GM21447 (cell line): ENCODE measurements at regions not wholly inside any gene's neighbourhood (a gene's known extent, or its start where the extent isn't known, plus 50 kb on each side); places are given as distances from the start of the nearest gene placed in this dataset.
"Not testable (repeated sequence)": the region's sequence is repeated elsewhere in the genome, so short reads cannot be mapped to it uniquely, and the experiment has no call there.

Source experiments
- ATAC-seq: cut with Tn5 transposase; IDR thresholded peaks from one replicate; pipeline ENCODE4 v1.9.1; 2021; ENCODE audit not compliant: unreplicated experiment

- ATAC-seq = no peak
These were observed 256.8 kb upstream of the ARSJ start for GRCh38 chr4:114236171-114236769.

- no peak for ATAC-seq
These were observed 258.6 kb upstream of the ARSJ start for GRCh38 chr4:114237997-114238396.

- no peak for ATAC-seq
These were observed 270.1 kb upstream of the ARSJ start for GRCh38 chr4:114249561-114249960.

GRCh38 chr4:114249976-114250375, 270.5 kb upstream of the ARSJ start:
- no peak for ATAC-seq

GRCh38 chr4:114250439-114250891, 271.0 kb upstream of the ARSJ start:
- ATAC-seq = no peak

- no peak for ATAC-seq
These were observed 271.6 kb upstream of the ARSJ start for GRCh38 chr4:114251020-114251419.

GRCh38 chr4:114252499-114252898, 273.1 kb upstream of the ARSJ start:
- no peak for ATAC-seq

- ATAC-seq = no peak
These were observed 278.1 kb upstream of the ARSJ start for GRCh38 chr4:114257501-114257900.

- ATAC-seq = not testable (repeated sequence)
These were observed 283.0 kb upstream of the ARSJ start for GRCh38 chr4:114262421-114262820.

- ATAC-seq = no peak
These were observed 283.8 kb upstream of the ARSJ start for GRCh38 chr4:114263233-114263632.

GRCh38 chr4:114264452-114264851, 285.0 kb upstream of the ARSJ start:
- ATAC-seq = no peak

GRCh38 chr4:114264877-114265291, 285.4 kb upstream of the ARSJ start:
- no peak for ATAC-seq

GRCh38 chr4:114265342-114265741, 285.9 kb upstream of the ARSJ start:
- no peak for ATAC-seq

GRCh38 chr4:114267976-114268375, 288.5 kb upstream of the ARSJ start:
- no peak for ATAC-seq

GRCh38 chr4:114271031-114271430, 291.6 kb upstream of the ARSJ start:
- no peak for ATAC-seq

- ATAC-seq = no peak
These were observed 292.8 kb upstream of the ARSJ start for GRCh38 chr4:114272226-114272625.

- ATAC-seq = no peak
These were observed 293.8 kb upstream of the ARSJ start for GRCh38 chr4:114273238-114273637.

- ATAC-seq = no peak
These were observed 298.2 kb upstream of the ARSJ start for GRCh38 chr4:114277690-114278089.

- ATAC-seq = no peak
These were observed 299.6 kb upstream of the ARSJ start for GRCh38 chr4:114279066-114279465.

GRCh38 chr4:114279711-114280110, 300.3 kb upstream of the ARSJ start:
- ATAC-seq = no peak

- no peak for ATAC-seq
These were observed 301.2 kb upstream of the ARSJ start for GRCh38 chr4:114280645-114281044.

- ATAC-seq = no peak
These were observed 301.9 kb upstream of the ARSJ start for GRCh38 chr4:114281164-114281960.

- no peak for ATAC-seq
These were observed 303.5 kb upstream of the ARSJ start for GRCh38 chr4:114282937-114283336.
